HL-60 (cell line): ENCODE measurements at regions not wholly inside any gene's neighbourhood (a gene's known extent, or its start where the extent isn't known, plus 50 kb on each side); places are given as distances from the start of the nearest gene placed in this dataset.

Experiments
- GABPA ChIP-seq: IDR thresholded peaks from 2 replicates; pipeline ENCODE4 v1.6.1; 2012; ENCODE audit warnings: low read depth
- POLR2AphosphoS5 ChIP-seq: IDR thresholded peaks from 2 replicates; pipeline ENCODE4 v1.6.1; 2012; ENCODE audit warnings: low read depth
- TF ChIP-seq, protein P1 (sequence below): IDR thresholded peaks from one replicate; pipeline ENCODE4 v1.5.1; 2011; ENCODE audit warnings: low read length, control low read depth, inconsistent platforms; ENCODE audit not compliant: insufficient read depth
- TF ChIP-seq, protein P2 (sequence below): IDR thresholded peaks from 2 replicates; pipeline ENCODE4 v1.6.1; 2012; ENCODE audit warnings: low read depth; ENCODE audit not compliant: insufficient replicate concordance

DNA sequence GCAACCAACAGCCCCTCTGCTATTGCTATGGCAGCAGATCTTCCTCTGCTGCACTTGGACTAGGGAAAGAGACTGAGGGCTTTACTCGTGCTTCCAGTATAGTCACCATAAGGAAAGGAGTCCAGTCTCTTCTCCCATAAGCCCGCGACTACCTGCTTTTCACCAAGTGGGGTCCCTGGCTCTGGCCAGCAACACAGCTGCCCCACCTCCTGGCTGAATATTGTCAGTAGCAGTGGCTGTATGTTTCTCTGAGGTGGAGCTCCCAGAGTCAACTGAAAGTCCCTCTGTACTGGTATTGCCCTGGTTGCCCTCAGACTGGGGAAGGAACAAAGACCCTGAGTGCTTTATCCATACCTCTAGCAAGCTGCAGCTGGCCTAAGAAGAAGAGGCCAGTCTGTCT, 719.6 kb downstream of the SQOR start:
- TF ChIP-seq, protein P1, sequence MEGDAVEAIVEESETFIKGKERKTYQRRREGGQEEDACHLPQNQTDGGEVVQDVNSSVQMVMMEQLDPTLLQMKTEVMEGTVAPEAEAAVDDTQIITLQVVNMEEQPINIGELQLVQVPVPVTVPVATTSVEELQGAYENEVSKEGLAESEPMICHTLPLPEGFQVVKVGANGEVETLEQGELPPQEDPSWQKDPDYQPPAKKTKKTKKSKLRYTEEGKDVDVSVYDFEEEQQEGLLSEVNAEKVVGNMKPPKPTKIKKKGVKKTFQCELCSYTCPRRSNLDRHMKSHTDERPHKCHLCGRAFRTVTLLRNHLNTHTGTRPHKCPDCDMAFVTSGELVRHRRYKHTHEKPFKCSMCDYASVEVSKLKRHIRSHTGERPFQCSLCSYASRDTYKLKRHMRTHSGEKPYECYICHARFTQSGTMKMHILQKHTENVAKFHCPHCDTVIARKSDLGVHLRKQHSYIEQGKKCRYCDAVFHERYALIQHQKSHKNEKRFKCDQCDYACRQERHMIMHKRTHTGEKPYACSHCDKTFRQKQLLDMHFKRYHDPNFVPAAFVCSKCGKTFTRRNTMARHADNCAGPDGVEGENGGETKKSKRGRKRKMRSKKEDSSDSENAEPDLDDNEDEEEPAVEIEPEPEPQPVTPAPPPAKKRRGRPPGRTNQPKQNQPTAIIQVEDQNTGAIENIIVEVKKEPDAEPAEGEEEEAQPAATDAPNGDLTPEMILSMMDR = no peak
- TF ChIP-seq POLR2AphosphoS5 (no peak), GABPA (no peak)
- TF ChIP-seq, protein P2, sequence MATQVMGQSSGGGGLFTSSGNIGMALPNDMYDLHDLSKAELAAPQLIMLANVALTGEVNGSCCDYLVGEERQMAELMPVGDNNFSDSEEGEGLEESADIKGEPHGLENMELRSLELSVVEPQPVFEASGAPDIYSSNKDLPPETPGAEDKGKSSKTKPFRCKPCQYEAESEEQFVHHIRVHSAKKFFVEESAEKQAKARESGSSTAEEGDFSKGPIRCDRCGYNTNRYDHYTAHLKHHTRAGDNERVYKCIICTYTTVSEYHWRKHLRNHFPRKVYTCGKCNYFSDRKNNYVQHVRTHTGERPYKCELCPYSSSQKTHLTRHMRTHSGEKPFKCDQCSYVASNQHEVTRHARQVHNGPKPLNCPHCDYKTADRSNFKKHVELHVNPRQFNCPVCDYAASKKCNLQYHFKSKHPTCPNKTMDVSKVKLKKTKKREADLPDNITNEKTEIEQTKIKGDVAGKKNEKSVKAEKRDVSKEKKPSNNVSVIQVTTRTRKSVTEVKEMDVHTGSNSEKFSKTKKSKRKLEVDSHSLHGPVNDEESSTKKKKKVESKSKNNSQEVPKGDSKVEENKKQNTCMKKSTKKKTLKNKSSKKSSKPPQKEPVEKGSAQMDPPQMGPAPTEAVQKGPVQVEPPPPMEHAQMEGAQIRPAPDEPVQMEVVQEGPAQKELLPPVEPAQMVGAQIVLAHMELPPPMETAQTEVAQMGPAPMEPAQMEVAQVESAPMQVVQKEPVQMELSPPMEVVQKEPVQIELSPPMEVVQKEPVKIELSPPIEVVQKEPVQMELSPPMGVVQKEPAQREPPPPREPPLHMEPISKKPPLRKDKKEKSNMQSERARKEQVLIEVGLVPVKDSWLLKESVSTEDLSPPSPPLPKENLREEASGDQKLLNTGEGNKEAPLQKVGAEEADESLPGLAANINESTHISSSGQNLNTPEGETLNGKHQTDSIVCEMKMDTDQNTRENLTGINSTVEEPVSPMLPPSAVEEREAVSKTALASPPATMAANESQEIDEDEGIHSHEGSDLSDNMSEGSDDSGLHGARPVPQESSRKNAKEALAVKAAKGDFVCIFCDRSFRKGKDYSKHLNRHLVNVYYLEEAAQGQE = no peak
